ENCODE measurements at regions not wholly inside any gene's neighbourhood (a gene's known extent, or its start where the extent isn't known, plus 50 kb on each side); places are given as distances from the start of the nearest gene placed in this dataset.

- TF ChIP-seq, protein P1, sequence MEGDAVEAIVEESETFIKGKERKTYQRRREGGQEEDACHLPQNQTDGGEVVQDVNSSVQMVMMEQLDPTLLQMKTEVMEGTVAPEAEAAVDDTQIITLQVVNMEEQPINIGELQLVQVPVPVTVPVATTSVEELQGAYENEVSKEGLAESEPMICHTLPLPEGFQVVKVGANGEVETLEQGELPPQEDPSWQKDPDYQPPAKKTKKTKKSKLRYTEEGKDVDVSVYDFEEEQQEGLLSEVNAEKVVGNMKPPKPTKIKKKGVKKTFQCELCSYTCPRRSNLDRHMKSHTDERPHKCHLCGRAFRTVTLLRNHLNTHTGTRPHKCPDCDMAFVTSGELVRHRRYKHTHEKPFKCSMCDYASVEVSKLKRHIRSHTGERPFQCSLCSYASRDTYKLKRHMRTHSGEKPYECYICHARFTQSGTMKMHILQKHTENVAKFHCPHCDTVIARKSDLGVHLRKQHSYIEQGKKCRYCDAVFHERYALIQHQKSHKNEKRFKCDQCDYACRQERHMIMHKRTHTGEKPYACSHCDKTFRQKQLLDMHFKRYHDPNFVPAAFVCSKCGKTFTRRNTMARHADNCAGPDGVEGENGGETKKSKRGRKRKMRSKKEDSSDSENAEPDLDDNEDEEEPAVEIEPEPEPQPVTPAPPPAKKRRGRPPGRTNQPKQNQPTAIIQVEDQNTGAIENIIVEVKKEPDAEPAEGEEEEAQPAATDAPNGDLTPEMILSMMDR (IDR thresholded peaks at IDR 0.05): no peak
- TF ChIP-seq POLR2A (IDR thresholded peaks at IDR 0.05): no peak
Measured at GRCh38 chr2:2644040-2644439, 313.0 kb upstream of the MYT1L start.
